Non-pigmented ciliary epithelial cell (primary cell): ENCODE measurements at regions not wholly inside any gene's neighbourhood (a gene's known extent, or its start where the extent isn't known, plus 50 kb on each side); places are given as distances from the start of the nearest gene placed in this dataset.

Source experiments
- DNase-seq: peaks from one replicate; pipeline ENCODE4 v3.0.0-alpha.2; 2010; ENCODE audit warnings: low read depth

DNA sequence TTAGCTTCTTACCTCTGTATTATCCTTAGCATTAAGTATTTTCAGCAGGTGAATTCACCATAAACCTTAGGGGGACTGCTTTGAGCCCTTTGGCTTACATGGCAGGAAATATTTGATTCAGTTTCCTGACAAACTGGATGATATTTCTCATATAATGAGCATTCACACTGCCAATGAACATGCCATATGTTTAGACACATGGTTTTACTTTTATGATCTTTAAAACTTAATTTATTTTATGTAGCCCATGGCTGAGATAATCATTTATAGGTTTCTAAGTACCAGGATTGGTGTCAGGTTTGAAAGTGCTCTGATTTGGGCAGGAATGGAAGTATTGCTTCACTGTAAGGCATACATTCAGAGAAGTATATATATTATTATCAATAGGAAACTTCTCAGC is 319.1 kb downstream of the ZPLD1 start:
- DNase-seq: no peak

DNA sequence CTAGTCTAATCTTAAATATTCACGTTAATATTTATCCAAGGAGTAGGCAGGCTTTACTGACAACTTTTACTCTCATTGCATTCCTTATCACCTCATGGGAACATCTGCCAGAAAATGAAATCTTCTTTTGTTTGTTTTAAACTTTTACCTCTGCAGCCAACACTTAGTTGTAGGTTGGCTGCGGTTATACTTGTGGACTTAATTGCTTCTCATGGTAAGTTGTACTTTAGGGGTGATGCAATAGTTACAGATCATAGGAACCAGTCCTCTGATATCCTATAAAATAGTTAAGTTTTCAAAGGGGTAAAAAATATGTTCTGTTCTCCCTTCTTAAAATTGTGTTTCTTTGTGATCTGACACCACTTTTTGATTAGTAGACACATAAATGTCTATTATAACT is 321.9 kb downstream of the ZPLD1 start:
- DNase-seq: no peak

DNA sequence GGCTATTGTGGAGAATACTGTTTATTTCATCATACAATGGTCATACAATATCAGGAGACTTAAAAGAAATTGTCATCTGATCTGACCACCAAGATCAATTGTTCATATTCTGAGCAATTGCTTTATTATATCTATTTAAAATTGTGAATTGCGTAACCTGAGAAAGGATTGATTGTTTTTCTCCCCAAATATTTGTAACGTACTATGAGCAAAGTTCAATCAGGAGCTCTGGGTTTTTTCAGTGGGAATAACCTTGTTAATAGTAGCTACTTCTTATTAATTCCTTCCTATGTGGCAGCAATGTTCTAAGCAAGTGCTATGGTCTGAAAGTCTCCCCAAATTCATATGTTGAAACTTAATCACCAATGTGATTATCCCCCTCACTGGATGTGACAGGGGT is 323.1 kb downstream of the ZPLD1 start:
- no peak for DNase-seq

DNA sequence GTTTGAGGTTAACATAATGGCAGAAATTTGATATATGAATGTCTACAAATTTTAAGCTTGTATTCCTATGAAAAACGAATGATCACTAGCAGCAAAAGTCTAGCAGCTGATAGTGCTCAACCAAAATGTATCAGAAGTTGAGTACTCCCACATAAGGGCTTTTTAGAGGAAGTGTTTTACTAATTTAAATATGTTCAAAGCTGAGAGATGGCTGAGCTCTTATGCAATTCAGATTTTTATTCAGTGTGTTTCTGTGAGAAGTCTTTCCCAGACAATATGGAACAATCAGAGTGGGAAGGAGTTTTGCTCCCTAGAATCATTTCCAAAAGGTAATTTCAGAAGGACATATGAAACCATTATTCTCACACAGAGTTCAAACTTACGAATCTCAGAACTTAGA is 327.0 kb downstream of the ZPLD1 start:
- DNase-seq: no peak

- peak; percentile 55 for DNase-seq
Measured at GRCh38 chr3:102790747-102791325, 356.0 kb downstream of the ZPLD1 start.

- no peak for DNase-seq
Measured at GRCh38 chr3:102791641-102792589, 357.1 kb downstream of the ZPLD1 start.

- DNase-seq: no peak
Measured at GRCh38 chr3:102796804-102797203, 362.0 kb downstream of the ZPLD1 start.

DNA sequence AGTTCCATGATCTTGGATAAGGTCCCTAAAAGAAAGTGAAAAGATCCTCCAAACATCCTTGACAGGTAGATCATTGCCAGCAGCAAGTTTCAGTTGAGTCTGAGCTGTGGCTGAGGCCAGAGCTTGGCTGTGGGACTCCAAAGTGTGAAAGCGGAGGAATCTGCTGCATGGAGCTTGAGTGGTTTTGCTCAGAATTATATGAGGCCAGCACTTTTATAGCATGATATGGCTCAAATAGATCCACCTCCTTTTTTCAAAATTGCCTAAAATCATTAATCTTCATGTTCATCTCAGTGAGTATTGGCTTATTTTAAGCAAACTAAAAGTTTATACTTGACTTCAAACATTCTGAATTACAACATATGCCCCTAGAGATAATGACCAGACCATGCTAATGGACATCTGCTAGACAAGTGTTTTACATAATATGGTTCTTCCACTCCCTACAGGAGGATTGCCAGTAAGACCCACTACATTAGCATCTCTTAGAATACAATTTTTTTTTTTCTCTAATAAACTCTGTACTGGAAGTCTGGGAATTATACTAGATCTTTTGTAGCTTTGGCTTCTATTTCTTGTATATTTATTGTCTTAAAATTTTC is 368.1 kb downstream of the ZPLD1 start:
- no peak for DNase-seq

- DNase-seq: no peak
Measured at GRCh38 chr3:102810937-102811336, 376.1 kb downstream of the ZPLD1 start.

- DNase-seq: no peak
Measured at GRCh38 chr3:102826636-102827035, 391.8 kb downstream of the ZPLD1 start.

DNA sequence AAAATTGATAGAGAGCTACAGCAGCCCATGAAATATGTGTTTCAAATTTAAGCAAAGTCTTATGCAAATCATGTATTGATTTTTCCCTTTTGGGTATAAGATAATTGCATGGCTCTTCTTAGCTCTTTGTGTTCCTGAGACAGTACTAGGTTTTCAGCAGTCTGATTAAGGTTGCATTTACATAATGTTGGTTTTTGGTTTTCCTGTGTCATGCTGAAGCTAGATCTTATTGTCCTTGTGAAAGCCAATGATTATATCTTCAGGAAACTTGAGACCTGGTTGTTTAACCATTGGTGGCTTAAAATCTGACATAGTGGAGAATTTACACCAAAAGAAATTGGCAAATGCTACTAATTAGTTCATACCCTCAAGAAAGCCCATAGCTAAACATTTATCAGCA is 392.6 kb downstream of the ZPLD1 start:
- DNase-seq: no peak

DNA sequence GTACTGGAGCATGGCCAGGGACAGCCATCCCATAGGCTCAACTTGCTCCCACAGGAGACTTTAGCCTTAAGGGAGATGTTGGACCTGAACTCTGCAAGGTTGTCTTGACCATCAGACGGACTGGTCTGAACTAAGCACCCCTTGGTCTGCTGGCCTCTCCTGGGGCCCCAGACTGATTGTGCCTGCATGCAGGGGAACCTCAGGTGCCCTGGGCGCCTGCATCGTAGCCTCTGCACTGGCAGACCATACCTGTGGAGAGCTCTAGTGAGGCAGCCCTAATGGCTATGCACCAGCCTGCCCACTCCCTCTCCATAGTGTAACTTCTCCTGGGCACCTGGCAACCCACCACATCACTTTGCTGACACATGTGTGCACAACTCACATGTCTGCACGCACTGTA is 395.6 kb downstream of the ZPLD1 start:
- no peak for DNase-seq

DNA sequence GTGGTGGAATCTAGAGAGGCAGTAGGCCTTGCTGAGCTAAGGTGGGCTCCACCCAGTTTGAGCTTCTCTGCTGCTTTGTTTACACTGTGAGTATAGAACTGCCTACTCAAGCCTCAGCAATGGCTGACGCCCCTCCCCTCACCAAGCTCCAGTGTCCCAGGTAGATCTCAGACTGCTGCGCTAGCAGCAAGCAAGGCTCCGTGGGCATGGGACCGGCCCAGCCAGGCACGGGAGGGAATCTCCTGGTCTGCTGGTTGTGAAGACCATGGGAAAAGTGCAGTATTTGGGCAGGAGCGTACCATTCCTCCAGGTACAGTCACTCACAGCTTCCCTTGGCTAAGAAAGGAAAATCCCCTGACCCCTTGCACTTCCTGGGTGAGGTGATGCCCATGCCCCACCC is 407.1 kb downstream of the ZPLD1 start:
- DNase-seq: no peak

DNA sequence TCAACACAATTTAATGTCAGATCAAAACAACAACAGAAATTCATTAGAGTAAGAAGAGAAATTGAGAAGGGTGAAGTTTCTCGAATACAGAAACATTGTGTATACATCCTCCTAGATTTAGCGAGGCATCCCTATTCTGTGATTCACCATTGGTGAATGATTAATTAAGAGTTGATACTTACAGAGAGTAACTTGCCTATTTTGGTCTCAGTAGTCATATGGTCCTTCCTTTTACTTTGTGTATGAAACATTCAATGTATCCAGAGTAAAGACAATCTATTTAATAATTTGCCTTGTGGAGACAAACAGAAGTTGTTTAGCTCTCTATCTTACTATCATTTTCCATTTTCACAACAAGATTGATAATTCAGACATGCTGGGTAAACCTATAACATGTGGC is 432.0 kb downstream of the ZPLD1 start:
- DNase-seq: no peak

DNA sequence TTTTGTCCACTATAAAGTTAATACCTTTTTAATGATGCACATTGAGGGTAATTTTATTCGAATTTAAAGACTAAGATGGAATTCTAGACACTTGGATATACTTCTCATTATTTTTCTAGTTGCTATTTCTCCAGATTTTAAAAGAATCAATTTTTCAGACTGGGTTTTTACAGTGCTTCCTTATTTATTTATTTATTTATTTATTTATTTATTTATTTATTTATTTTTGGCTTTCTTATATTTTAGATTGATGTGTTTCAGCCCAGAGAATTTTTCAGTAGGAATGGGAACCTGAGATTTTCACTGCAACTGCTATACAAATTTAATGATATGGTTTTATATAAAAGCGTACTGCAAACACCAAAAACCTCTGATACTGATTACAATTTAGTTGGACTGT is 448.7 kb downstream of the ZPLD1 start:
- no peak for DNase-seq

GRCh38 chr3:102885289-102885688 is 450.5 kb downstream of the ZPLD1 start:
- no peak for DNase-seq

DNA sequence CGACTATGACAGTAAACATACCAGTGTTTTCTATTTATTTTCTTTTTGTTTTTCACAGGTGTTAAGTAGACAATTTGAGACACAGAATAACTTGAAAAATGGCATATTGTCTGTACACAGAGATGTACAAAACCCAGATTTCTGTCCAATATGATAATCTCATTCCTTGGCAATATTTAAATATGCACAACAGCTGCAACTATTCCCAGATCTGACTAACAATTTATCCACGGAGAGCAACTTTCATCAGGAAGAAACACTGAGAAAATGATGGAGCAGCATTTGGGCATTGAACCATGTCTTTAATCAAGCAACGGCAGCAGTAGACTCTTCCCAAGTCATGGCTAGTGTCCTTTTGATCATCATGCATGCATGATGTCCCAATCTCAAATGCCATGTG is 452.6 kb downstream of the ZPLD1 start:
- DNase-seq: no peak

DNA sequence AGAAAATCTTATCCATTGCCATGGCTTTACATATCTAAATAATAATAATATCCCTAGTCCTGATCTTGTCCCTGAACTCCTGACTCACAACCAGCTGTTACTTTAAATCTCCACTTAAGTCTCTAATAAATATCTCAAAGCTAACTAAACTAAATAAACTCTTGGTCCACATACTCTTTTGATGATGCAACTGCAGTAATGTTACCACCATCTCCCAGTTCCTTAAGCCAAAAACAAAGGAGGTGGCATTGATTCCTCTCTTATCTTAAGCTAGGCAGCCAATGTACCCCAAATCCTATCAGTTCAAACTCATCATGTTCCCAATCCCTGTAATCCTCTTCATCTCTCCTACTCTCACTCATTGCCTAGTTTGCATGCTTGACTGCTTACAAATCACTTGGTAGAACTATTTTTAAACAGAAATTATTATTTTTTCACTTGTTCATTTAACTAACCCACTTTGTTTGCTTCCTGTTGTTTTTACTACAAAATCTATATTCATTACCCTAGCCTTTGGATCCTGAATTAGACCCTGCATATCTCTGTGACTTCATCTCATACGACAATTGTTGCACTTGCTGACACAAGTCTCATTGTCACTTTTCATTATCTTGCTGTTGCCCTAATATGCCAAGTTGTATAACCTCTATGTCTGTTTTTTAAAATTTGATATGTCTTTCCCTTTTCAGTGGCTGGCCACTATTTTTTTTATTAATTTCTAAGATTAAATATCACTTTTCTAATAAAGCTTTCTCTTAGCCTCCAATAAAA is 462.2 kb downstream of the ZPLD1 start:
- DNase-seq: peak; percentile 5

- DNase-seq: no peak
Measured at GRCh38 chr3:102904629-102905028, 469.8 kb downstream of the ZPLD1 start.

GRCh38 chr3:102905811-102906210 is 471.0 kb downstream of the ZPLD1 start:
- no peak for DNase-seq

DNA sequence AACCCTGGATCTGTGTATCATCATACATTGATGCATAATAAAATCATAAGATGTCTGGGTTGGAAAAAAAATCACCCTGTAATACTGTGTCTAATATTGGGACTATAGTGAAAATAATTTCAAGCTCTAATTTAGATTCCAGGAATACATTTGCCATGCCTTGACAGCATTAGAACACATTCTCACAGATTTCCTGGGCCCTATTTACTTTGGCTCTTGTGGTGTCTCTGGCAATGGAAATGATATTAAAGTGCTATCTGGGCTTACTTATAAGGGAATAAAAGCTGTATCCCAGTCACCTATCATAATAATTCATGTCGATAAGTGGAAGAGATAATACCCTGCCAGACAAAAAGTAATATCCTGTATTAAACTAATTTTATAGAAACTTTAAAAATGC is 472.0 kb downstream of the ZPLD1 start:
- no peak for DNase-seq

- no peak for DNase-seq
Measured at GRCh38 chr3:102909904-102910303, 475.1 kb downstream of the ZPLD1 start.

DNA sequence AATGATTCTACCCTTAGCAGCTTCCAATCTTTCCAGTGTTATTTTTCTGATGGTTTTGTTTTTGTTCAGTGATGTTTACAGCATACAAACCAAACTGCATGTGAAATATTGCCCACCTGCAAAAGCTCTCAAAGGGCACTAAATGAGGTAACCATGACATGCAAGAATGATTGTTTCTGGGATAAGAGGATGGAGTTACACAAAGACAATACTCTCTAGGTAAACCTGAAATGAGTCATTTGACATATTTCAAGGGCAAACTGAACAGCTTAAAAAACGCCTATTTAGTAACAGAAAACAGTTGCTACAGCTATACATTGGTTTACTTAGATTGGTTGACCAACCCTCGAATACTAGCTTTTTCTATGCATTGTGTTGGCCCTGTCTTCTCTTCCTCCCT is 481.7 kb downstream of the ZPLD1 start:
- no peak for DNase-seq
